ENCODE measurements at regions not wholly inside any gene's neighbourhood (a gene's known extent, or its start where the extent isn't known, plus 50 kb on each side); places are given as distances from the start of the nearest gene placed in this dataset.

- H3K4me1 ChIP-seq: peaks cover 25% of the 10 kb centered on the region
- H3K27me3 ChIP-seq: no peaks in the 10 kb centered on the region
- no peaks in the 10 kb centered on the region for H3K9me3 ChIP-seq
- DNase-seq: no peak
- H3K27ac ChIP-seq: no peak overlapping the region
- H3K4me3 ChIP-seq: no peak overlapping the region
- intact Hi-C loops (cut with DNase I): no loop called here
- TF ChIP-seq CTCF (IDR thresholded peaks at IDR 0.05): no peak
- no peak for ATAC-seq
- H3K36me3 ChIP-seq: no peaks in the 10 kb centered on the region
Measured at GRCh38 chr1:234906654-234907053, 222.0 kb downstream of the TOMM20 start.

- no peak for TF ChIP-seq CTCF (IDR thresholded peaks at IDR 0.05)
- Histone ChIP-seq H3K27ac (no peak overlapping the region), H3K4me1 (peaks cover 31% of the 10 kb centered on the region), H3K36me3 (no peaks in the 10 kb centered on the region), H3K27me3 (no peaks in the 10 kb centered on the region), H3K4me3 (no peak overlapping the region), H3K9me3 (no peaks in the 10 kb centered on the region)
- intact Hi-C loops (cut with DNase I): no loop called here
- ATAC-seq (no peak), DNase-seq (no peak)
Measured at GRCh38 chr1:234902774-234903547, 225.7 kb downstream of the TOMM20 start.

GRCh38 chr1:234901491-234902049 lies 227.1 kb downstream of the TOMM20 start:
- no peak for TF ChIP-seq CTCF (IDR thresholded peaks at IDR 0.05)
- Histone ChIP-seq H3K36me3 (no peaks in the 10 kb centered on the region), H3K27ac (no peak overlapping the region), H3K27me3 (no peaks in the 10 kb centered on the region), H3K9me3 (no peaks in the 10 kb centered on the region), H3K4me3 (no peak overlapping the region), H3K4me1 (peaks cover 17% of the 10 kb centered on the region)
- DNase-seq: no peak
- ATAC-seq: no peak
- intact Hi-C loops (cut with DNase I): no loop called here

GRCh38 chr1:234900595-234900994 lies 228.0 kb downstream of the TOMM20 start:
- ATAC-seq (no peak), DNase-seq (no peak)
- TF ChIP-seq CTCF (IDR thresholded peaks at IDR 0.05): no peak
- no peaks in the 10 kb centered on the region for H3K9me3 ChIP-seq
- no peak overlapping the region for H3K27ac ChIP-seq
- intact Hi-C loops (cut with DNase I): no loop called here
- H3K4me1 ChIP-seq: peaks cover 17% of the 10 kb centered on the region
- H3K4me3 ChIP-seq: no peak overlapping the region
- H3K36me3 ChIP-seq: no peaks in the 10 kb centered on the region
- no peaks in the 10 kb centered on the region for H3K27me3 ChIP-seq

- Histone ChIP-seq H3K9me3 (no peaks in the 10 kb centered on the region), H3K4me3 (no peak overlapping the region), H3K27me3 (no peaks in the 10 kb centered on the region), H3K4me1 (peaks cover 18% of the 10 kb centered on the region), H3K36me3 (no peaks in the 10 kb centered on the region), H3K27ac (peak overlapping the region; percentile 75)
- intact Hi-C loops (cut with DNase I): no loop called here
- no peak for ATAC-seq
- no peak for DNase-seq
- TF ChIP-seq CTCF (IDR thresholded peaks at IDR 0.05): no peak
Measured at GRCh38 chr1:234899730-234900072, 228.9 kb downstream of the TOMM20 start.
